Chondrocyte (in vitro differentiated cells): ENCODE measurements at regions not wholly inside any gene's neighbourhood (a gene's known extent, or its start where the extent isn't known, plus 50 kb on each side); places are given as distances from the start of the nearest gene placed in this dataset.

Source experiments
- DNase-seq: peaks from one replicate; pipeline ENCODE4 v3.0.0; 2021; ENCODE audit warnings: mixed read lengths, low spot score
- H3K27ac Mint-ChIP-seq: one replicate; pipeline ENCODE4 v1.8.0; 2021; ENCODE audit warnings: mild to moderate bottlenecking, moderate library complexity, mixed read lengths; ENCODE audit not compliant: unreplicated experiment
- H3K27me3 Mint-ChIP-seq: 2 replicates; pipeline ENCODE4 v1.8.0; 2021; ENCODE audit warnings: low read depth, mixed read lengths
- H3K36me3 Mint-ChIP-seq: 2 replicates; pipeline ENCODE4 v1.8.0; 2021; ENCODE audit warnings: low read depth, mixed read lengths
- H3K4me1 Mint-ChIP-seq: 2 replicates; pipeline ENCODE4 v1.8.0; 2021; ENCODE audit warnings: low read depth, mild to moderate bottlenecking, mixed read lengths
- H3K4me3 Mint-ChIP-seq: one replicate; pipeline ENCODE4 v1.8.0; 2021; ENCODE audit warnings: mild to moderate bottlenecking, moderate library complexity, mixed read lengths; ENCODE audit not compliant: unreplicated experiment
- H3K9me3 Mint-ChIP-seq: 2 replicates; pipeline ENCODE4 v1.8.0; 2021; ENCODE audit warnings: low read depth, mixed read lengths
- TF ChIP-seq, protein P1 (sequence below): fragments of 200-600 bp; sonication (generic); IDR thresholded peaks from 2 replicates; pipeline ENCODE4 v1.5.0; 2021; ENCODE audit warnings: antibody characterized with exemption, mild to moderate bottlenecking, moderate library complexity

DNA sequence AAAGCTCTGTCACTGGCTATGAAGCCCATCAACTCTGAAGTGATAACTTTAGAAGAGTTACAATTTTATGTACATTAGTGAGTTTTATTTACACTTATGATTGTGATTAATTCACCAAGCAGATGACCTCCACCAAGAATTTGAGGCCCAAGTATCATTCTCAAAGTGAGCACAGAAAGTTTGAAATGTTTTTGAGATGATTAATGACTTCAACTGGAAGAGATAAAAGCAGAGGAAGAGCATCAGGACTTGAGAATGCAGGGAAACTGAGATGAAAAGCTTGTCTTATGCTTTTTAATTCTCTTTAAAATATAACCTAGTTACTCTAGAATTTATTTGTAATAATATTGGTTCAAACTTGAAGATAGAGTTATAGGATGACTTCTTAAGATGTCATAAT, 112.8 kb upstream of the H2AZ1 start:
- Mint-ChIP-seq H3K9me3 (no peaks in the 10 kb centered on the region), H3K4me3 (no peak overlapping the region), H3K36me3 (no peaks in the 10 kb centered on the region), H3K27ac (no peak overlapping the region), H3K4me1 (peaks cover 12% of the 10 kb centered on the region), H3K27me3 (no peaks in the 10 kb centered on the region)
- TF ChIP-seq, protein P1, sequence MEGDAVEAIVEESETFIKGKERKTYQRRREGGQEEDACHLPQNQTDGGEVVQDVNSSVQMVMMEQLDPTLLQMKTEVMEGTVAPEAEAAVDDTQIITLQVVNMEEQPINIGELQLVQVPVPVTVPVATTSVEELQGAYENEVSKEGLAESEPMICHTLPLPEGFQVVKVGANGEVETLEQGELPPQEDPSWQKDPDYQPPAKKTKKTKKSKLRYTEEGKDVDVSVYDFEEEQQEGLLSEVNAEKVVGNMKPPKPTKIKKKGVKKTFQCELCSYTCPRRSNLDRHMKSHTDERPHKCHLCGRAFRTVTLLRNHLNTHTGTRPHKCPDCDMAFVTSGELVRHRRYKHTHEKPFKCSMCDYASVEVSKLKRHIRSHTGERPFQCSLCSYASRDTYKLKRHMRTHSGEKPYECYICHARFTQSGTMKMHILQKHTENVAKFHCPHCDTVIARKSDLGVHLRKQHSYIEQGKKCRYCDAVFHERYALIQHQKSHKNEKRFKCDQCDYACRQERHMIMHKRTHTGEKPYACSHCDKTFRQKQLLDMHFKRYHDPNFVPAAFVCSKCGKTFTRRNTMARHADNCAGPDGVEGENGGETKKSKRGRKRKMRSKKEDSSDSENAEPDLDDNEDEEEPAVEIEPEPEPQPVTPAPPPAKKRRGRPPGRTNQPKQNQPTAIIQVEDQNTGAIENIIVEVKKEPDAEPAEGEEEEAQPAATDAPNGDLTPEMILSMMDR = no peak
- no peak for DNase-seq

DNA sequence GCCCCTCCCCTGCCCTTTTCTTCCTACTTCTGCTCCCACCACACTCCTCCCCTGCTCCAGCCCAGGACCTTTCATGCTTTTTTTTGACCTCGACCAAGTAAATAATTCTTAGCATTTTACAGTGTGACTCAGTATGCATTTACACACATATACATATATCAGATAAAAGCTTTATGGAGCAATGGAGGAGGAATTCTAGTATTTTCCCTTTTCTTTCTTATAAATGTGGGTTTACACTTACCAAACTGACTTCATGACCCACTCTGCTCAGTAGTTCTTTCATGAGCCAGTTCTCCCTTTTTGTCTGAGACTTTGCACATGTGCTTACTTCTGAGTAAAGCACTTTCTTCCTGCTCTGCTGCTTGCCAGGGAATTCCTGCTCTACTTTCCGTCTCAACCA, 111.8 kb upstream of the H2AZ1 start:
- no peaks in the 10 kb centered on the region for H3K36me3 Mint-ChIP-seq
- H3K27me3 Mint-ChIP-seq = no peaks in the 10 kb centered on the region
- H3K9me3 Mint-ChIP-seq = no peaks in the 10 kb centered on the region
- H3K4me3 Mint-ChIP-seq = no peak overlapping the region
- DNase-seq = no peak
- peaks cover 12% of the 10 kb centered on the region for H3K4me1 Mint-ChIP-seq
- H3K27ac Mint-ChIP-seq = no peak overlapping the region
- TF ChIP-seq, protein P1 = no peak

- H3K4me1 Mint-ChIP-seq = peaks cover 12% of the 10 kb centered on the region
- no peaks in the 10 kb centered on the region for H3K27me3 Mint-ChIP-seq
- H3K27ac Mint-ChIP-seq = no peak overlapping the region
- no peaks in the 10 kb centered on the region for H3K9me3 Mint-ChIP-seq
- no peak for DNase-seq
- no peak overlapping the region for H3K4me3 Mint-ChIP-seq
- TF ChIP-seq, protein P1 = no peak
- H3K36me3 Mint-ChIP-seq = no peaks in the 10 kb centered on the region
Measured at GRCh38 chr4:100060765-100061416, 110.8 kb upstream of the H2AZ1 start.

GRCh38 chr4:100059467-100059866, 109.4 kb upstream of the H2AZ1 start:
- Mint-ChIP-seq H3K27ac (no peak overlapping the region), H3K4me1 (peaks cover 12% of the 10 kb centered on the region), H3K36me3 (no peaks in the 10 kb centered on the region), H3K27me3 (peaks cover 3% of the 10 kb centered on the region), H3K4me3 (no peak overlapping the region), H3K9me3 (no peaks in the 10 kb centered on the region)
- no peak for DNase-seq
- TF ChIP-seq, protein P1 = no peak

- H3K9me3 Mint-ChIP-seq = no peaks in the 10 kb centered on the region
- DNase-seq = no peak
- H3K4me3 Mint-ChIP-seq = no peak overlapping the region
- TF ChIP-seq, protein P1 = no peak
- H3K27me3 Mint-ChIP-seq = peaks cover 3% of the 10 kb centered on the region
- no peaks in the 10 kb centered on the region for H3K4me1 Mint-ChIP-seq
- H3K36me3 Mint-ChIP-seq = no peaks in the 10 kb centered on the region
- no peak overlapping the region for H3K27ac Mint-ChIP-seq
Measured at GRCh38 chr4:100056701-100057100, 106.6 kb upstream of the H2AZ1 start.
